HEK293 (cell line): ENCODE measurements at regions not wholly inside any gene's neighbourhood (a gene's known extent, or its start where the extent isn't known, plus 50 kb on each side); places are given as distances from the start of the nearest gene placed in this dataset.

Experiments
- CTCF ChIA-PET: fragments of 350-600 bp; formaldehyde crosslinking; extraction: SDS; loops from one replicate; lab custom pipeline; 2021; ENCODE audit warnings: antibody characterized with exemption; lab: Yijun Ruan, JAX
- POLR2A ChIA-PET: fragments of 300-600 bp; formaldehyde crosslinking; extraction: SDS; loops from one replicate; lab custom pipeline; 2020; ENCODE audit warnings: antibody characterized with exemption, inconsistent platforms; lab: Yijun Ruan, JAX
- H3K27ac ChIP-seq: fragments of 200-500 bp; sonication (Bioruptor generic); 2 replicates; pipeline ENCODE4 v1.5.1; 2014; ENCODE audit warnings: low read depth, low read length, control low read depth, inconsistent platforms; ENCODE audit errors: extremely low read depth
- H3K36me3 ChIP-seq, 2 experiments: fragments of 200-500 bp in 1 of 2; sonication (Bioruptor generic) in 1 of 2; 1 replicate in 1 of 2; 2 replicates in 1 of 2; pipeline ENCODE4 v1.5.1; 2014 to 2017; ENCODE audit warnings: inconsistent platforms in 2 of 2, low read length in 2 of 2; ENCODE audit not compliant: control insufficient read depth in 2 of 2, insufficient read depth in 1 of 2
- H3K4me1 ChIP-seq: fragments of 200-500 bp; sonication (Bioruptor generic); 2 replicates; pipeline ENCODE4 v1.5.1; 2014; ENCODE audit warnings: mild to moderate bottlenecking, low read length, inconsistent platforms; ENCODE audit not compliant: control insufficient read depth, insufficient read depth
- H3K4me3 ChIP-seq: 2 replicates; pipeline ENCODE4 v1.5.1; 2011; ENCODE audit warnings: low read depth, mild to moderate bottlenecking, control low read depth, low read length, moderate library complexity
- H3K9me3 ChIP-seq: fragments of 200-500 bp; sonication (Bioruptor generic); 2 replicates; pipeline ENCODE4 v1.5.1; 2014; ENCODE audit warnings: low read depth, low read length, inconsistent platforms; ENCODE audit not compliant: control insufficient read depth, insufficient read depth
- ELK4 ChIP-seq: IDR thresholded peaks from 2 replicates; pipeline ENCODE4 v1.6.1; 2011; ENCODE audit warnings: mild to moderate bottlenecking, low read depth, low read length, borderline replicate concordance
- FEZF1 ChIP-seq: fragments of 450-650 bp; formaldehyde crosslinking; IDR thresholded peaks from 2 replicates; pipeline ENCODE4 v1.5.1; 2016; ENCODE audit warnings: missing biosample characterization, missing genetic modification characterization
- GLI2 ChIP-seq: fragments of 450-650 bp; formaldehyde crosslinking; IDR thresholded peaks from 2 replicates; pipeline ENCODE4; 2017; ENCODE audit warnings: missing biosample characterization, missing genetic modification characterization, low read depth, borderline replicate concordance
- MEIS1 ChIP-seq: sonication (generic); formaldehyde crosslinking; IDR thresholded peaks from 2 replicates; pipeline ENCODE4 v1.8.1; 2022; ENCODE audit warnings: missing genetic modification reagents, mild to moderate bottlenecking, borderline replicate concordance
- PRDM1 ChIP-seq: fragments of 450-650 bp; formaldehyde crosslinking; IDR thresholded peaks from 2 replicates; pipeline ENCODE4; 2016; ENCODE audit warnings: missing biosample characterization, missing genetic modification characterization
- PRDM4 ChIP-seq: fragments of 450-650 bp; formaldehyde crosslinking; IDR thresholded peaks from 2 replicates; pipeline ENCODE4 v1.5.1; 2017; ENCODE audit warnings: missing biosample characterization, missing genetic modification characterization
- SETDB1 ChIP-seq: IDR thresholded peaks from one replicate; pipeline ENCODE4 v1.6.1; 2017; ENCODE audit warnings: mild to moderate bottlenecking, low read length, moderate library complexity, mixed read lengths; ENCODE audit not compliant: insufficient read length
- SP2 ChIP-seq: fragments of 450-650 bp; formaldehyde crosslinking; IDR thresholded peaks from 2 replicates; pipeline ENCODE4 v1.5.1; 2016; ENCODE audit warnings: missing biosample characterization, missing genetic modification characterization
- TCF7L2 ChIP-seq: IDR thresholded peaks from 2 replicates; pipeline ENCODE4 v1.6.1; 2011; ENCODE audit warnings: low read depth, mild to moderate bottlenecking, inconsistent platforms, low read length, moderate library complexity, borderline replicate concordance
- ZBTB48 ChIP-seq: fragments of 450-650 bp; formaldehyde crosslinking; IDR thresholded peaks from 2 replicates; pipeline ENCODE4 v1.5.1; 2016; ENCODE audit warnings: missing biosample characterization, missing genetic modification characterization
- ZBTB7A ChIP-seq: fragments of 450-650 bp; formaldehyde crosslinking; IDR thresholded peaks from 2 replicates; pipeline ENCODE4 v1.5.1; 2016; ENCODE audit warnings: low read depth, missing biosample characterization, missing genetic modification characterization
- ZFP37 ChIP-seq: fragments of 450-650 bp; formaldehyde crosslinking; IDR thresholded peaks from 2 replicates; pipeline ENCODE4 v1.5.1; 2016; ENCODE audit warnings: missing biosample characterization, missing genetic modification characterization
- ZNF138 ChIP-seq: fragments of 450-650 bp; formaldehyde crosslinking; IDR thresholded peaks from 2 replicates; pipeline ENCODE4 v1.5.1; 2016; ENCODE audit warnings: missing biosample characterization, missing genetic modification characterization, borderline replicate concordance
- ZNF140 ChIP-seq: fragments of 450-650 bp; formaldehyde crosslinking; IDR thresholded peaks from 2 replicates; pipeline ENCODE4 v1.5.1; 2016; ENCODE audit warnings: missing biosample characterization, missing genetic modification characterization
- ZNF211 ChIP-seq: fragments of 450-650 bp; formaldehyde crosslinking; IDR thresholded peaks from 2 replicates; pipeline ENCODE4 v1.5.1; 2016; ENCODE audit warnings: low read depth, missing biosample characterization, missing genetic modification characterization
- ZNF274 ChIP-seq, 2 experiments: fragments of 200-500 bp in 1 of 2; fragments of 450-650 bp in 1 of 2; sonication (Bioruptor generic) in 1 of 2; formaldehyde crosslinking in 1 of 2; IDR thresholded peaks; 2 replicates each; pipeline versions ENCODE4 v1.5.1 to v1.6.1; 2014 to 2016; ENCODE audit warnings: borderline replicate concordance in 1 of 2, inconsistent platforms in 1 of 2, low read length in 1 of 2, missing biosample characterization in 1 of 2, missing genetic modification characterization in 1 of 2
- ZNF311 ChIP-seq: fragments of 450-650 bp; formaldehyde crosslinking; IDR thresholded peaks from 2 replicates; pipeline ENCODE4 v1.5.1; 2017; ENCODE audit warnings: missing biosample characterization, missing genetic modification characterization, borderline replicate concordance
- ZNF530 ChIP-seq: fragments of 450-650 bp; formaldehyde crosslinking; IDR thresholded peaks from 2 replicates; pipeline ENCODE4 v1.5.1; 2016; ENCODE audit warnings: low read depth, missing biosample characterization, missing genetic modification characterization
- ZNF610 ChIP-seq: fragments of 450-650 bp; formaldehyde crosslinking; IDR thresholded peaks from 2 replicates; pipeline ENCODE4 v1.5.1; 2016; ENCODE audit warnings: missing biosample characterization, missing genetic modification characterization, borderline replicate concordance
- ZNF660 ChIP-seq: fragments of 450-650 bp; IDR thresholded peaks from 2 replicates; pipeline ENCODE4 v1.5.1; 2018; ENCODE audit warnings: missing biosample characterization, mild to moderate bottlenecking, missing genetic modification characterization
- ZNF843 ChIP-seq: fragments of 450-650 bp; formaldehyde crosslinking; IDR thresholded peaks from 2 replicates; pipeline ENCODE4 v1.5.1; 2016; ENCODE audit warnings: missing biosample characterization, missing genetic modification characterization
- ZSCAN4 ChIP-seq: fragments of 450-650 bp; formaldehyde crosslinking; IDR thresholded peaks from 2 replicates; pipeline ENCODE4 v1.5.1; 2017; ENCODE audit warnings: missing biosample characterization, missing genetic modification characterization
- TF ChIP-seq, protein P1 (sequence below): fragments of 450-650 bp; formaldehyde crosslinking; IDR thresholded peaks from 2 replicates; pipeline ENCODE4 v1.5.1; 2016; ENCODE audit warnings: missing biosample characterization, missing genetic modification characterization
- TF ChIP-seq, protein P2 (sequence below): fragments of 450-650 bp; formaldehyde crosslinking; IDR thresholded peaks from 2 replicates; pipeline ENCODE4 v1.5.1; 2016; ENCODE audit warnings: missing biosample characterization, missing genetic modification characterization
- TF ChIP-seq, protein P3 (sequence below): fragments of 450-650 bp; formaldehyde crosslinking; IDR thresholded peaks from 2 replicates; pipeline ENCODE4 v1.5.0; 2017; ENCODE audit warnings: missing biosample characterization, missing genetic modification characterization, borderline replicate concordance

- no peaks in the 10 kb centered on the region for H3K36me3 ChIP-seq
- H3K4me1 ChIP-seq, result peaks cover 2% of the 10 kb centered on the region; the same call in 1 of the 2 replicates
- no peaks in the 10 kb centered on the region for H3K9me3 ChIP-seq
- ChIA-PET CTCF (interaction anchor here (0.5 to 1.7 kb wide), 3 partner anchors 149 to 406 kb away, joined by 3 to 8 read pairs (median 4); no protein-coding TSS in a partner anchor), POLR2A (no interaction called here)
- H3K4me3 ChIP-seq, result no peak overlapping the region
- H3K27ac ChIP-seq, result no peak overlapping the region
- TF ChIP-seq ZNF610 (no peak), ZNF530 (no peak), PRDM1 (tag by site-specific recombination) (no peak), ZNF311 (tag by site-specific recombination) (no peak), ZFP37 (tag by site-specific recombination) (no peak), SP2 (tag by site-specific recombination) (no peak), GLI2 (tag by site-specific recombination) (no peak), ZNF140 (tag by site-specific recombination) (no peak), ZBTB7A (tag by site-specific recombination) (no peak)
- TF ChIP-seq, protein P1, sequence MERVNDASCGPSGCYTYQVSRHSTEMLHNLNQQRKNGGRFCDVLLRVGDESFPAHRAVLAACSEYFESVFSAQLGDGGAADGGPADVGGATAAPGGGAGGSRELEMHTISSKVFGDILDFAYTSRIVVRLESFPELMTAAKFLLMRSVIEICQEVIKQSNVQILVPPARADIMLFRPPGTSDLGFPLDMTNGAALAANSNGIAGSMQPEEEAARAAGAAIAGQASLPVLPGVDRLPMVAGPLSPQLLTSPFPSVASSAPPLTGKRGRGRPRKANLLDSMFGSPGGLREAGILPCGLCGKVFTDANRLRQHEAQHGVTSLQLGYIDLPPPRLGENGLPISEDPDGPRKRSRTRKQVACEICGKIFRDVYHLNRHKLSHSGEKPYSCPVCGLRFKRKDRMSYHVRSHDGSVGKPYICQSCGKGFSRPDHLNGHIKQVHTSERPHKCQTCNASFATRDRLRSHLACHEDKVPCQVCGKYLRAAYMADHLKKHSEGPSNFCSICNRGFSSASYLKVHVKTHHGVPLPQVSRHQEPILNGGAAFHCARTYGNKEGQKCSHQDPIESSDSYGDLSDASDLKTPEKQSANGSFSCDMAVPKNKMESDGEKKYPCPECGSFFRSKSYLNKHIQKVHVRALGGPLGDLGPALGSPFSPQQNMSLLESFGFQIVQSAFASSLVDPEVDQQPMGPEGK, result no peak
Observed at GRCh38 chr3:17836919-17837318, 94.5 kb upstream of the TBC1D5 start.

DNA sequence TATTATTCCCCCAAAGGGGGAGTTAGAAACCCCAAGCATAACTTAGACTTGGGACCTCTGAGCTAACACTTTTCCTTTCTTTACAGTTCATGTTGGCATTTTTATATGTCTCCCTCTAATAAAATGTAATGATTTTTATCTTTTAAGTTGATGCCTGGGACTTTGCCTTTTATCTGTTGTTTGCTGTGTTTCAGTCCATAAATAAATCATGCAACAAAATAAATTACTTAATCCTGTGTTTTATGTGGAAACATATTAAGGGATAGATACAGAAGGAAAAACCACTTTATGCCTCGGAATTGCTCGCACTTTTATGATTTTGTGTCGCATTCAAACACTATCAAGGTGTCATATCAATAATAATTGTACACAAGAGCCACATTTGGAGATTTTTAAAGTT, 93.7 kb upstream of the TBC1D5 start:
- no peak overlapping the region for H3K4me3 ChIP-seq
- no peaks in the 10 kb centered on the region for H3K36me3 ChIP-seq
- no peaks in the 10 kb centered on the region for H3K9me3 ChIP-seq
- POLR2A ChIA-PET, result no interaction called here
- no peak overlapping the region for H3K27ac ChIP-seq
- CTCF ChIA-PET, result no interaction called here
- H3K4me1 ChIP-seq, result peaks cover 2% of the 10 kb centered on the region; the same call in 1 of the 2 replicates
- no peak for TF ChIP-seq ZBTB48 (tag by site-specific recombination)
- TF ChIP-seq, protein P2, sequence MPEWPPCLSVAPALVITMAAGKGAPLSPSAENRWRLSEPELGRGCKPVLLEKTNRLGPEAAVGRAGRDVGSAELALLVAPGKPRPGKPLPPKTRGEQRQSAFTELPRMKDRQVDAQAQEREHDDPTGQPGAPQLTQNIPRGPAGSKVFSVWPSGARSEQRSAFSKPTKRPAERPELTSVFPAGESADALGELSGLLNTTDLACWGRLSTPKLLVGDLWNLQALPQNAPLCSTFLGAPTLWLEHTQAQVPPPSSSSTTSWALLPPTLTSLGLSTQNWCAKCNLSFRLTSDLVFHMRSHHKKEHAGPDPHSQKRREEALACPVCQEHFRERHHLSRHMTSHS, result no peak
- TF ChIP-seq ZNF274 (IDR thresholded peaks at IDR 0.05; ENCODE audit: low read length), result no peak
- no peak for TF ChIP-seq ZNF274 (tag by site-specific recombination; IDR thresholded peaks at IDR 0.05; ENCODE audit: borderline replicate concordance)
- TF ChIP-seq TCF7L2, result 0 out of 2 replicates have a peak, but pooled peaks have one; percentile 41
- TF ChIP-seq SETDB1, result no peak
- TF ChIP-seq FEZF1 (tag by site-specific recombination), result peak; percentile 60; the same call in 1 of the 2 replicates
- no peak for TF ChIP-seq ZNF211
- no peak for TF ChIP-seq ZSCAN4 (tag by site-specific recombination)
- TF ChIP-seq MEIS1, result no peak
- TF ChIP-seq ELK4, result no peak
- peak; percentile 86 for TF ChIP-seq PRDM4 (tag by site-specific recombination)
- TF ChIP-seq ZNF843, result peak; percentile 66
- no peak for TF ChIP-seq ZNF138 (tag by site-specific recombination)
- TF ChIP-seq, protein P3, sequence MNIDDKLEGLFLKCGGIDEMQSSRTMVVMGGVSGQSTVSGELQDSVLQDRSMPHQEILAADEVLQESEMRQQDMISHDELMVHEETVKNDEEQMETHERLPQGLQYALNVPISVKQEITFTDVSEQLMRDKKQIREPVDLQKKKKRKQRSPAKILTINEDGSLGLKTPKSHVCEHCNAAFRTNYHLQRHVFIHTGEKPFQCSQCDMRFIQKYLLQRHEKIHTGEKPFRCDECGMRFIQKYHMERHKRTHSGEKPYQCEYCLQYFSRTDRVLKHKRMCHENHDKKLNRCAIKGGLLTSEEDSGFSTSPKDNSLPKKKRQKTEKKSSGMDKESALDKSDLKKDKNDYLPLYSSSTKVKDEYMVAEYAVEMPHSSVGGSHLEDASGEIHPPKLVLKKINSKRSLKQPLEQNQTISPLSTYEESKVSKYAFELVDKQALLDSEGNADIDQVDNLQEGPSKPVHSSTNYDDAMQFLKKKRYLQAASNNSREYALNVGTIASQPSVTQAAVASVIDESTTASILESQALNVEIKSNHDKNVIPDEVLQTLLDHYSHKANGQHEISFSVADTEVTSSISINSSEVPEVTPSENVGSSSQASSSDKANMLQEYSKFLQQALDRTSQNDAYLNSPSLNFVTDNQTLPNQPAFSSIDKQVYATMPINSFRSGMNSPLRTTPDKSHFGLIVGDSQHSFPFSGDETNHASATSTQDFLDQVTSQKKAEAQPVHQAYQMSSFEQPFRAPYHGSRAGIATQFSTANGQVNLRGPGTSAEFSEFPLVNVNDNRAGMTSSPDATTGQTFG (tag by site-specific recombination), result no peak
- TF ChIP-seq ZNF660, result no peak
